HepG2 (cell line): ENCODE measurements at regions not wholly inside any gene's neighbourhood (a gene's known extent, or its start where the extent isn't known, plus 50 kb on each side); places are given as distances from the start of the nearest gene placed in this dataset.

Experiments used
- CENPBD1 ChIP-seq: sonication (generic); formaldehyde crosslinking; IDR thresholded peaks from 2 replicates; pipeline ENCODE4 v1.8.0; 2022; ENCODE audit warnings: missing genetic modification reagents, low read depth, mild to moderate bottlenecking, borderline replicate concordance
- JARID2 ChIP-seq: sonication (generic); formaldehyde crosslinking; IDR thresholded peaks from 2 replicates; pipeline ENCODE4 v1.8.1; 2023; ENCODE audit warnings: missing genetic modification reagents, inconsistent platforms; ENCODE audit not compliant: insufficient replicate concordance
- NFYC ChIP-seq: IDR thresholded peaks from 2 replicates; pipeline ENCODE4 v1.6.1; 2016; ENCODE audit warnings: missing genetic modification reagents, missing compliant biosample characterization
- PLRG1 ChIP-seq: fragments of 450-650 bp; conservative IDR thresholded peaks from 2 replicates; pipeline ENCODE4 v1.6.1; 2016
- YY1 ChIP-seq: IDR thresholded peaks from 2 replicates; pipeline ENCODE4 v1.6.1; 2011; ENCODE audit warnings: low read length, low read depth, moderate library complexity, mild to moderate bottlenecking; ENCODE audit not compliant: insufficient read depth, insufficient replicate concordance
- ZNF337 ChIP-seq: sonication (generic); formaldehyde crosslinking; IDR thresholded peaks from 2 replicates; pipeline ENCODE4 v1.5.1; 2020; ENCODE audit warnings: missing genetic modification reagents, low read depth, mild to moderate bottlenecking, borderline replicate concordance
- TF ChIP-seq, protein P1 (sequence below): sonication (generic); formaldehyde crosslinking; IDR thresholded peaks from 2 replicates; pipeline ENCODE4 v1.9.0; 2021; ENCODE audit warnings: missing genetic modification reagents, mild to moderate bottlenecking, borderline replicate concordance
- TF ChIP-seq, protein P2 (sequence below): sonication (generic); formaldehyde crosslinking; IDR thresholded peaks from 2 replicates; pipeline ENCODE4 v1.5.0; 2020; ENCODE audit warnings: missing genetic modification reagents

DNA sequence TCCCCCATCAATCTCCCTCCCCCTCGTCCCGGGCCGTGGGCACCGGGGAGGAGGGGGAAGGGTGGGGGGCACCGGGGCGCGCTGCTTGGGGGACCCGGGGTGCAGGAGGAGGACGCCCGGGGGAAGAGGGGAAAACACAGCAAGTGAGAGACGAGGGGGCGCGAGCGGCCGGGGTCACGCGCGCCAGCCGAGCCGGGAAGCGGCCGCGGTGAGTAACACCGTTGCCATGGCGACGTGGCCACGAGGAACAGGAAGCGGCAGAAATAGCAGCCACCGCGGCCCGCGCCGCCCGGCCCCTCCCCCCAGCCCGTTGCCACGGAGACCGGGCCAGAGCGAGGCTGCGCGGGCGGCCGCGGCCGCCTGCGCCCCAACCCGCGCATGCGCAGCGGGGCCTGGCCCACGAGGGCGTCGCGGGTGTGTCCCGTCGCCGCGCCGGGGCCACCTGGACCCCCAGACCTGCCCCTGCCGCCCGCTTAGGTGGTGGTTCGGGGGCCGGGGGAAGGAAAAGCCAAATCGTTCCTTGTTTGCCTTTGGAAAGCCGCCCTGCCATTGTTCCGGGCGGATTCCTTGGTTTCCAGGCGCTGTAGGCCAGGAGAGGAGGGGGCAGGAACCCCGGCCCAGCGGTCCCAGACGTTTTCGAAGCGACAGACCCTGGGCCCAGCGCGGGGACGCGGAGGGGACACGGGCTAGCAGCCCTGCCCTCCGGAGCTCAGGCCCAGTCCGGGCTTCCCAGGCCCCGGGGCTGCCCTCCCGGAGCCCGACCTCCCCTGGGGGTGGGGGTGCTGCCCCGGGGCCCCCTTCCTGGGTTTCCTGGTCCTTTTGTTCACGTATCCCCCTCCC, 207.1 kb downstream of the C9orf50 start (continued):
- no peak for TF ChIP-seq JARID2 (CRISPR knock-in tag)
- TF ChIP-seq YY1 = peak; percentile 40
- TF ChIP-seq, protein P1, sequence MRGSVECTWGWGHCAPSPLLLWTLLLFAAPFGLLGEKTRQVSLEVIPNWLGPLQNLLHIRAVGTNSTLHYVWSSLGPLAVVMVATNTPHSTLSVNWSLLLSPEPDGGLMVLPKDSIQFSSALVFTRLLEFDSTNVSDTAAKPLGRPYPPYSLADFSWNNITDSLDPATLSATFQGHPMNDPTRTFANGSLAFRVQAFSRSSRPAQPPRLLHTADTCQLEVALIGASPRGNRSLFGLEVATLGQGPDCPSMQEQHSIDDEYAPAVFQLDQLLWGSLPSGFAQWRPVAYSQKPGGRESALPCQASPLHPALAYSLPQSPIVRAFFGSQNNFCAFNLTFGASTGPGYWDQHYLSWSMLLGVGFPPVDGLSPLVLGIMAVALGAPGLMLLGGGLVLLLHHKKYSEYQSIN (CRISPR knock-in tag) = no peak
- TF ChIP-seq CENPBD1 (CRISPR knock-in tag) = no peak; the same call in 1 of the 2 replicates
- no peak for TF ChIP-seq ZNF337 (CRISPR knock-in tag)
- TF ChIP-seq, protein P2, sequence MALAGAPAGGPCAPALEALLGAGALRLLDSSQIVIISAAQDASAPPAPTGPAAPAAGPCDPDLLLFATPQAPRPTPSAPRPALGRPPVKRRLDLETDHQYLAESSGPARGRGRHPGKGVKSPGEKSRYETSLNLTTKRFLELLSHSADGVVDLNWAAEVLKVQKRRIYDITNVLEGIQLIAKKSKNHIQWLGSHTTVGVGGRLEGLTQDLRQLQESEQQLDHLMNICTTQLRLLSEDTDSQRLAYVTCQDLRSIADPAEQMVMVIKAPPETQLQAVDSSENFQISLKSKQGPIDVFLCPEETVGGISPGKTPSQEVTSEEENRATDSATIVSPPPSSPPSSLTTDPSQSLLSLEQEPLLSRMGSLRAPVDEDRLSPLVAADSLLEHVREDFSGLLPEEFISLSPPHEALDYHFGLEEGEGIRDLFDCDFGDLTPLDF (CRISPR knock-in tag) = no peak
- no peak for TF ChIP-seq PLRG1
- no peak for TF ChIP-seq NFYC (CRISPR knock-in tag)
